Naive thymus-derived CD4-positive, alpha-beta T cell (primary cell): ENCODE measurements at regions not wholly inside any gene's neighbourhood (a gene's known extent, or its start where the extent isn't known, plus 50 kb on each side); places are given as distances from the start of the nearest gene placed in this dataset.

Source experiments
- ATAC-seq: fragments of 150-1000 bp; cut with Tn5 transposase; 2 replicates; pipeline ENCODE4 v1.10.0; 2021; ENCODE audit warnings: mild to moderate bottlenecking, moderate library complexity
- CTCF ChIA-PET: fragments of 350-600 bp; sonication (Branson Sonifier 250); formaldehyde crosslinking; loops from one replicate; lab custom pipeline; 2021; ENCODE audit warnings: antibody characterized with exemption; lab: Charles Lee
- POLR2A ChIA-PET: fragments of 350-600 bp; sonication (Branson Sonifier 250); formaldehyde crosslinking; loops from one replicate; lab custom pipeline; 2021; ENCODE audit warnings: antibody characterized with exemption, inconsistent platforms; lab: Charles Lee
- DNase-seq, 9 donors: peaks; one replicate each; pipeline versions ENCODE4 v3.0.0 to v3.0.0-alpha.2; 2020 to 2022; ENCODE audit warnings: mixed read lengths in 1 of 9
- H3K27ac ChIP-seq: one replicate; pipeline ENCODE4 v1.7.0; 2013; ENCODE audit warnings: mild to moderate bottlenecking, low read depth, low read length, moderate library complexity
- H3K27me3 ChIP-seq, 2 donors: one replicate each; pipeline ENCODE4 v1.7.0; 2013; ENCODE audit warnings: low read length in 2 of 2, mild to moderate bottlenecking in 2 of 2, moderate library complexity in 2 of 2; ENCODE audit not compliant: control insufficient read depth in 2 of 2, insufficient read depth in 2 of 2
- H3K36me3 ChIP-seq, 3 experiments: 1 replicate in 2 of 3; 2 replicates in 1 of 3; pipeline ENCODE4 v1.7.0; 2013; ENCODE audit warnings: low read length in 3 of 3, mild to moderate bottlenecking in 3 of 3, moderate library complexity in 1 of 3; ENCODE audit not compliant: insufficient read depth in 3 of 3, control insufficient read depth in 2 of 3
- H3K4me1 ChIP-seq, 2 donors: one replicate each; pipeline ENCODE4 v1.7.0; 2013; ENCODE audit warnings: low read length in 2 of 2, mild to moderate bottlenecking in 2 of 2, moderate library complexity in 1 of 2; ENCODE audit not compliant: control insufficient read depth in 2 of 2, insufficient read depth in 2 of 2
- H3K4me3 ChIP-seq: 2 replicates; pipeline ENCODE4 v1.7.0; 2013; ENCODE audit warnings: mild to moderate bottlenecking, low read length
- H3K9me3 ChIP-seq, 3 experiments: 1 replicate in 2 of 3; 2 replicates in 1 of 3; pipeline ENCODE4 v1.7.0; 2013; ENCODE audit warnings: low read length in 3 of 3; ENCODE audit not compliant: control insufficient read depth in 2 of 3
- H3K27ac Mint-ChIP-seq, 9 donors: one replicate each; pipeline ENCODE4 v1.8.0; 2020 to 2022; ENCODE audit warnings: mixed read lengths in 9 of 9, mild to moderate bottlenecking in 8 of 9, moderate library complexity in 5 of 9, inconsistent platforms in 2 of 9
- H3K27me3 Mint-ChIP-seq, 5 donors: one replicate each; pipeline ENCODE4 v1.8.0; 2021 to 2022; ENCODE audit warnings: mixed read lengths in 5 of 5, mild to moderate bottlenecking in 1 of 5
- H3K36me3 Mint-ChIP-seq, 5 donors: one replicate each; pipeline ENCODE4 v1.8.0; 2020 to 2022; ENCODE audit warnings: mixed read lengths in 5 of 5, mild to moderate bottlenecking in 3 of 5, inconsistent platforms in 1 of 5
- H3K4me1 Mint-ChIP-seq, 7 donors: one replicate each; pipeline ENCODE4 v1.8.0; 2020 to 2022; ENCODE audit warnings: mixed read lengths in 7 of 7, mild to moderate bottlenecking in 3 of 7, inconsistent platforms in 1 of 7
- H3K4me3 Mint-ChIP-seq, 10 donors: one replicate each; pipeline ENCODE4 v1.8.0; 2020 to 2022; ENCODE audit warnings: mild to moderate bottlenecking in 10 of 10, mixed read lengths in 10 of 10, moderate library complexity in 6 of 10, inconsistent platforms in 2 of 10
- H3K9me3 Mint-ChIP-seq, 11 donors: one replicate each; pipeline ENCODE4 v1.8.0; 2020 to 2022; ENCODE audit warnings: mixed read lengths in 11 of 11, mild to moderate bottlenecking in 4 of 11, inconsistent platforms in 1 of 11, moderate library complexity in 1 of 11
- intact Hi-C, 2 donors: fragments of 100-400 bp; cut with micrococcal nuclease; formaldehyde crosslinking; loops; one replicate each; pipeline ENCODE4 v1.15.1; 2023

DNA sequence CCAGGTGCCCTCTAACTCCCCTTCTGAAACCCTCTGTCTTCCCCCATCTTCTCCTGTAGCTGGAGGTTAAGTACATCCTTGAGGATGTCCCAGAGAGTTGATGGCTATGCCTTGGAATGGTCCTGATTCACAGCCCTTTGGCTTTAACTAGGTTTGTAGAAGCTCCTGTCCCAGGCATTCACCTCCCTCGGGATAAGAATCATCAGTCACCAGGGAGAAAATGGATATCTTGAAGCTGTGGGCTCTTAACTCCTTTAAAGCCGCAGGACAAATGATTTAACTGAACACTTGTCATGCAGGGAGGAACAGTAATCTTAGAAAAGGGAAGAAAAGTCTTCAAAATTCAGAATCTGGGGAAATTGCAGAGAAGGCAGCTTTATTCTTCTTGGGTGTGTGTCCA is 139.9 kb downstream of the PSAT1 start:
- ChIA-PET CTCF (no interaction called here), POLR2A (no interaction called here)
- Mint-ChIP-seq H3K9me3 (peaks cover 0 to 1% (median 0%) of the 10 kb centered on the region in 11 donors), H3K36me3 (peaks cover 0 to 1% (median 0%) of the 10 kb centered on the region in 5 donors), H3K4me3 (no peak overlapping the region), H3K27ac (no peak overlapping the region), H3K4me1 (peaks cover 0 to 8% (median 5%) of the 10 kb centered on the region in 7 donors), H3K27me3 (peaks cover 18 to 50% (median 35%) of the 10 kb centered on the region in 5 donors)
- ATAC-seq (no peak), DNase-seq (no peak)
- no peak overlapping the region for H3K27ac ChIP-seq
- no peaks in the 10 kb centered on the region for H3K9me3 ChIP-seq
- H3K4me1 ChIP-seq: no peaks in the 10 kb centered on the region
- intact Hi-C loops: no loop called here
- no peaks in the 10 kb centered on the region for H3K27me3 ChIP-seq
- no peak overlapping the region for H3K4me3 ChIP-seq
- H3K36me3 ChIP-seq: no peaks in the 10 kb centered on the region

DNA sequence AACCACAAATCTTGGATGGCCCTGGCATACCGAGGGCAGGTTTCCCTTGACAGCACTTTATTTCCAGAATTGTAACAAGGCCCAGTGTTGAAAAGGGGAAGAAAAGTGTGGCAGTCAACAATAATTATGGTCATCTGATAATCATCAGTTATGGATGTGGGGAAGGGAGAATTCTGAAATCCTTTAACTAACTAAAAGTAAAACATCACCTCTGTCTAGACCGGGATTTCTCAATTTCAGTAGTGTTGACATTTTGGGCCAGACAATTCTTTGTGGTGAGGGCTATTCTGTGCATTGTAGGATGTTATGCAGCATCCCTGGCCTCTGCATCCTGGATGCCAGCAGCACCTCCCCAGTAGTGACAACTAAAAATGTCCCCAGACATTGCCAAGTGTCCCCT is 140.4 kb downstream of the PSAT1 start:
- H3K27ac ChIP-seq: no peak overlapping the region
- H3K4me3 ChIP-seq: no peak overlapping the region
- H3K27me3 ChIP-seq: no peaks in the 10 kb centered on the region
- no peaks in the 10 kb centered on the region for H3K4me1 ChIP-seq
- intact Hi-C loops: no loop called here
- POLR2A ChIA-PET: no interaction called here
- H3K9me3 Mint-ChIP-seq: no peaks in the 10 kb centered on the region
- H3K4me1 Mint-ChIP-seq: peaks cover 0 to 8% (median 5%) of the 10 kb centered on the region in 7 donors
- no peak overlapping the region for H3K4me3 Mint-ChIP-seq
- H3K27me3 Mint-ChIP-seq: peaks cover 18 to 50% (median 33%) of the 10 kb centered on the region in 5 donors
- no peak overlapping the region for H3K27ac Mint-ChIP-seq
- CTCF ChIA-PET: no interaction called here
- no peaks in the 10 kb centered on the region for H3K36me3 Mint-ChIP-seq
- ATAC-seq (no peak), DNase-seq (no peak)
- H3K36me3 ChIP-seq: no peaks in the 10 kb centered on the region
- no peaks in the 10 kb centered on the region for H3K9me3 ChIP-seq

DNA sequence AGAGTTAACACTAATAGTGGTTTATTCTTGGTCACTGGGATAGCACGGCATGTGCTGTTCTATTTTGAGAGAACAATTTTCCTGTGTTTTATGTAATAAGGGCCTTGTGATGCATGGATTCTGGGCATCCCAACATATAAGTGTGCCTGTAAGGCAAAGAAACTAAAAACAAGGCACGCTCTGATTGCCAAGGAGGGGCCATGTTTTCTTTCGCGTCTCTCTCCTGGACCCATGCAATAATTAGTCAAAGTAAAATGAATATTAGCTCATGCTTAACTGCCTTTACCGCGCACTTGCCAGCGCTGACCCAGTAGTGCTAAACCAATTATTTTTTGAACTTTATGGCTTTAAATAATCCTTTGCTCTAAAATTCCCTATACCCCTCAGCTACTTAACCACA is 140.9 kb downstream of the PSAT1 start:
- POLR2A ChIA-PET: no interaction called here
- no peak overlapping the region for H3K4me3 ChIP-seq
- no peak overlapping the region for H3K27ac ChIP-seq
- DNase-seq: no peak
- Mint-ChIP-seq H3K4me3 (no peak overlapping the region), H3K4me1 (peaks cover 0 to 8% (median 5%) of the 10 kb centered on the region in 7 donors), H3K27me3 (peaks cover 18 to 47% (median 33%) of the 10 kb centered on the region in 5 donors), H3K27ac (no peak overlapping the region), H3K9me3 (no peaks in the 10 kb centered on the region), H3K36me3 (no peaks in the 10 kb centered on the region)
- no peaks in the 10 kb centered on the region for H3K9me3 ChIP-seq
- CTCF ChIA-PET: no interaction called here
- intact Hi-C loops: no loop called here
- H3K36me3 ChIP-seq: no peaks in the 10 kb centered on the region
- H3K4me1 ChIP-seq: no peaks in the 10 kb centered on the region
- ATAC-seq: no peak
- H3K27me3 ChIP-seq: no peaks in the 10 kb centered on the region

- H3K9me3 Mint-ChIP-seq: no peaks in the 10 kb centered on the region
- DNase-seq (no peak), ATAC-seq (no peak)
- no peak overlapping the region for H3K27ac Mint-ChIP-seq
- CTCF ChIA-PET: no interaction called here
- Histone ChIP-seq H3K9me3 (no peaks in the 10 kb centered on the region), H3K27ac (no peak overlapping the region), H3K27me3 (no peaks in the 10 kb centered on the region), H3K36me3 (no peaks in the 10 kb centered on the region), H3K4me3 (no peak overlapping the region), H3K4me1 (no peaks in the 10 kb centered on the region)
- intact Hi-C loops: no loop called here
- peaks cover 0 to 8% (median 5%) of the 10 kb centered on the region in 7 donors for H3K4me1 Mint-ChIP-seq
- H3K36me3 Mint-ChIP-seq: no peaks in the 10 kb centered on the region
- H3K4me3 Mint-ChIP-seq: no peak overlapping the region
- peaks cover 18 to 47% (median 33%) of the 10 kb centered on the region in 5 donors for H3K27me3 Mint-ChIP-seq
- POLR2A ChIA-PET: no interaction called here
Observed at GRCh38 chr9:78438211-78438610, 141.3 kb downstream of the PSAT1 start.

GRCh38 chr9:78438780-78439179 is 141.9 kb downstream of the PSAT1 start:
- H3K9me3 ChIP-seq: no peaks in the 10 kb centered on the region
- intact Hi-C loops: no loop called here
- Mint-ChIP-seq H3K36me3 (no peaks in the 10 kb centered on the region), H3K4me1 (peaks cover 0 to 8% (median 5%) of the 10 kb centered on the region in 7 donors), H3K27me3 (peaks cover 18 to 47% (median 33%) of the 10 kb centered on the region in 5 donors), H3K9me3 (no peaks in the 10 kb centered on the region), H3K27ac (no peak overlapping the region), H3K4me3 (no peak overlapping the region)
- H3K36me3 ChIP-seq: no peaks in the 10 kb centered on the region
- H3K4me1 ChIP-seq: no peaks in the 10 kb centered on the region
- H3K4me3 ChIP-seq: no peak overlapping the region
- DNase-seq (no peak), ATAC-seq (no peak)
- ChIA-PET CTCF (interaction anchor here (0.6 kb wide), 1 partner anchor 29 kb away, joined by 3 read pairs; no protein-coding TSS in a partner anchor), POLR2A (no interaction called here)
- H3K27me3 ChIP-seq: no peaks in the 10 kb centered on the region
- H3K27ac ChIP-seq: no peak overlapping the region

DNA sequence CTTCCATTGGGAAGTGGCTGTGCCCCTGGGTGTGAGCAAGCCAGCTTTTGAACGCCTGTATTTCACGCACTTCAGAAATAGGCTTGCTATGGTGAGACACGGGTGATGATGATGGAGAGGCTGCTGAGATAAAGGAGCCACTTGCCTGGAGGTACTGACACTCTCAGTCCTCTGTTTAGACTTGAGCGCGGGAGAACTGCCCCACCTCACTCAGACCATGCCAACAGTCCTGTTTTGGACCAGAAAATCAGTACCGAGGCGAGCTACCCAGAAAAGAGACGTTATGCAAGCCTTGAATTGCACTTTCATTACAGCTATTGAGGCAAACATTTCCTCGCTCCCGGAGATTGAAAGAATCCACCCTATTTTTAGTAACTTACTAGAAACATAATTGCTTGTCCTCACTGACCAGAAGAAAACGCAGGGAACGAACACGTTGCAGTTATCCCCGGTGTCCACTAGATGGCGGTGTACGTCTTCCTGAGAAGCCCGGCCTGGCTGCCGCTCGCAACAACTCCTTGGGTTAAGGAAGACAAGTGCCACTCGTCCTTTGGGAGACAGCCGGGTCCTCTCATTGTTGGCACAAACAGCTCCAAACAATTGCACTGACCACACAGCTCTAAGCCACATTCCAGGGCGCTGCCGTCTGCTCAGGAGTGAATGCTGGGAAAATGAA is 142.4 kb downstream of the PSAT1 start:
- H3K27me3 ChIP-seq: no peaks in the 10 kb centered on the region
- ChIA-PET CTCF (interaction anchor here (0.6 to 0.7 kb wide), 2 partner anchors 9 to 30 kb away, joined by 3 read pairs; no protein-coding TSS in a partner anchor), POLR2A (no interaction called here)
- no peaks in the 10 kb centered on the region for H3K9me3 ChIP-seq
- H3K27ac Mint-ChIP-seq: no peak overlapping the region
- H3K4me3 Mint-ChIP-seq: peak overlapping the region in 1 of 10 donors; percentile 1
- peak; percentile 76 for ATAC-seq
- no peaks in the 10 kb centered on the region for H3K4me1 ChIP-seq
- no peak overlapping the region for H3K27ac ChIP-seq
- no peaks in the 10 kb centered on the region for H3K9me3 Mint-ChIP-seq
- H3K27me3 Mint-ChIP-seq: peaks cover 18 to 46% (median 32%) of the 10 kb centered on the region in 5 donors
- H3K4me3 ChIP-seq: no peak overlapping the region
- intact Hi-C loops: no loop called here
- H3K4me1 Mint-ChIP-seq: peaks cover 0 to 8% (median 5%) of the 10 kb centered on the region in 7 donors
- H3K36me3 Mint-ChIP-seq: no peaks in the 10 kb centered on the region
- peak; percentile 32 to 67 (median 51) for DNase-seq
- no peaks in the 10 kb centered on the region for H3K36me3 ChIP-seq
